ENCODE measurements at regions not wholly inside any gene's neighbourhood (a gene's known extent, or its start where the extent isn't known, plus 50 kb on each side); places are given as distances from the start of the nearest gene placed in this dataset.

- no peak for TF ChIP-seq CTCF (IDR thresholded peaks at IDR 0.05; ENCODE audit: borderline replicate concordance, extremely low read depth, insufficient read depth)
- intact Hi-C loops (cut with DNase I): no loop called here
- Histone ChIP-seq H3K27me3 (ENCODE audit: control insufficient read depth, insufficient read depth, low read length) (no peaks in the 10 kb centered on the region), H3K36me3 (ENCODE audit: control insufficient read depth in 2 of 3, insufficient read depth in 3 of 3, low read length in 3 of 3) (no peaks in the 10 kb centered on the region), H3K9me3 (ENCODE audit: control insufficient read depth in 2 of 3, insufficient read depth in 1 of 3, low read length in 3 of 3) (no peaks in the 10 kb centered on the region), H3K4me3 (ENCODE audit: low read length in 3 of 3) (no peak overlapping the region), H3K4me1 (ENCODE audit: control insufficient read depth in 2 of 3, insufficient read depth in 2 of 3, low read depth in 1 of 3, low read length in 3 of 3) (no peaks in the 10 kb centered on the region), H3K9ac (ENCODE audit: low read length in 3 of 3) (no peak overlapping the region), H3K27ac (ENCODE audit: low read depth in 2 of 2, low read length in 2 of 2) (no peak overlapping the region)
- no peak for FAIRE-seq
- peak in 2 of 5 donors; percentile 35 to 36 for DNase-seq
Measured at GRCh38 chr3:127096256-127097071, 96.5 kb upstream of the PRR23E start.

- peak in 2 of 5 donors; percentile 29 to 31 for DNase-seq
- H3K27me3 ChIP-seq (ENCODE audit: control insufficient read depth, insufficient read depth, low read length): no peaks in the 10 kb centered on the region
- H3K4me1 ChIP-seq (ENCODE audit: control insufficient read depth in 2 of 3, insufficient read depth in 2 of 3, low read depth in 1 of 3, low read length in 3 of 3): no peaks in the 10 kb centered on the region
- H3K36me3 ChIP-seq (ENCODE audit: control insufficient read depth in 2 of 3, insufficient read depth in 3 of 3, low read length in 3 of 3): no peaks in the 10 kb centered on the region
- TF ChIP-seq CTCF (IDR thresholded peaks at IDR 0.05; ENCODE audit: borderline replicate concordance, extremely low read depth, insufficient read depth): no peak
- no peak overlapping the region for H3K4me3 ChIP-seq (ENCODE audit: low read length in 3 of 3)
- H3K27ac ChIP-seq (ENCODE audit: low read depth in 2 of 2, low read length in 2 of 2): no peak overlapping the region
- H3K9me3 ChIP-seq (ENCODE audit: control insufficient read depth in 2 of 3, insufficient read depth in 1 of 3, low read length in 3 of 3): no peaks in the 10 kb centered on the region
- intact Hi-C loops (cut with DNase I): no loop called here
- FAIRE-seq: no peak
- no peak overlapping the region for H3K9ac ChIP-seq (ENCODE audit: low read length in 3 of 3)
Measured at GRCh38 chr3:127097072-127097405, 95.9 kb upstream of the PRR23E start.

- intact Hi-C loops (cut with DNase I): no loop called here
- FAIRE-seq: no peak
- no peak for DNase-seq
- no peak for TF ChIP-seq CTCF (IDR thresholded peaks at IDR 0.05; ENCODE audit: borderline replicate concordance, extremely low read depth, insufficient read depth)
- no peak overlapping the region for H3K27ac ChIP-seq (ENCODE audit: low read depth in 2 of 2, low read length in 2 of 2)
- no peaks in the 10 kb centered on the region for H3K4me1 ChIP-seq (ENCODE audit: control insufficient read depth in 2 of 3, insufficient read depth in 2 of 3, low read depth in 1 of 3, low read length in 3 of 3)
- no peak overlapping the region for H3K9ac ChIP-seq (ENCODE audit: low read length in 3 of 3)
- H3K9me3 ChIP-seq (ENCODE audit: control insufficient read depth in 2 of 3, insufficient read depth in 1 of 3, low read length in 3 of 3): no peaks in the 10 kb centered on the region
- no peaks in the 10 kb centered on the region for H3K36me3 ChIP-seq (ENCODE audit: control insufficient read depth in 2 of 3, insufficient read depth in 3 of 3, low read length in 3 of 3)
- no peaks in the 10 kb centered on the region for H3K27me3 ChIP-seq (ENCODE audit: control insufficient read depth, insufficient read depth, low read length)
- no peak overlapping the region for H3K4me3 ChIP-seq (ENCODE audit: low read length in 3 of 3)
Measured at GRCh38 chr3:127097481-127097880, 95.5 kb upstream of the PRR23E start.

DNA sequence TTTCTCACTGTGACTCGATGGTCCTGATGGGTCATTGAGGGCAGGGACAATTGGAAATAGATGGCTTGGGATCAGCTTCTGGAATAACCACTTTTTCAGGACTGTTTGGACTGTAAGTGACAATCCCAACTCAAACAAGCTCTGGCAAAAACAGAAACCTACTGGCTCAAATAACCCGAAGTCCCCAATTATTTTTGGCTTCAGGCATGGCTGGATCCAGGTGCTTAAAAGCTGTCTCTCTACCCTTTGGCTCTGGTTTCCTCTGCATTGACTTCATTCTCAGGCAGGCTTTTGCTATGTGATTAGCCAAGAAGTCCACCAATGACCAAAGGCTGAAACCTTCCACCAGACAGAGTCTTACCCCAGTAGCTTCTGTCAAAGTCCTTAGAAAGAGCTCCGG, 92.9 kb upstream of the PRR23E start:
- no peak overlapping the region for H3K27ac ChIP-seq (ENCODE audit: low read depth in 2 of 2, low read length in 2 of 2)
- no peak overlapping the region for H3K4me3 ChIP-seq (ENCODE audit: low read length in 3 of 3)
- H3K9ac ChIP-seq (ENCODE audit: low read length in 3 of 3): no peak overlapping the region
- H3K27me3 ChIP-seq (ENCODE audit: control insufficient read depth, insufficient read depth, low read length): no peaks in the 10 kb centered on the region
- DNase-seq (no peak), FAIRE-seq (no peak)
- no peaks in the 10 kb centered on the region for H3K4me1 ChIP-seq (ENCODE audit: control insufficient read depth in 2 of 3, insufficient read depth in 2 of 3, low read depth in 1 of 3, low read length in 3 of 3)
- intact Hi-C loops (cut with DNase I): no loop called here
- H3K9me3 ChIP-seq (ENCODE audit: control insufficient read depth in 2 of 3, insufficient read depth in 1 of 3, low read length in 3 of 3): no peaks in the 10 kb centered on the region
- H3K36me3 ChIP-seq (ENCODE audit: control insufficient read depth in 2 of 3, insufficient read depth in 3 of 3, low read length in 3 of 3): no peaks in the 10 kb centered on the region
- TF ChIP-seq CTCF (IDR thresholded peaks at IDR 0.05; ENCODE audit: borderline replicate concordance, extremely low read depth, insufficient read depth): no peak

All from kidney (tissue), 13 donors.